NCI-H1417 (cell line): ENCODE measurements at regions not wholly inside any gene's neighbourhood (a gene's known extent, or its start where the extent isn't known, plus 50 kb on each side); places are given as distances from the start of the nearest gene placed in this dataset.

Experiments used
- DNase-seq, 3 experiments: peaks; one replicate each; lab custom pipeline; 2025; lab: John Stamatoyannopoulos, UW

- no peak for DNase-seq
These were observed 152.5 kb upstream of the NAV2 start for GRCh38 chr11:19560156-19560555.

GRCh38 chr11:19559746-19560145 lies 152.9 kb upstream of the NAV2 start:
- DNase-seq = no peak

GRCh38 chr11:19558189-19558986 lies 154.2 kb upstream of the NAV2 start:
- DNase-seq = peak; percentile 21 to 57 (median 52)

- peak; percentile 40 to 90 (median 79) for DNase-seq
These were observed 154.9 kb upstream of the NAV2 start for GRCh38 chr11:19557720-19558140.

- no peak for DNase-seq
These were observed 155.5 kb upstream of the NAV2 start for GRCh38 chr11:19557185-19557584.

- DNase-seq = no peak
These were observed 157.4 kb upstream of the NAV2 start for GRCh38 chr11:19555266-19555665.

- peak; percentile 50 to 91 (median 84) for DNase-seq
These were observed 158.8 kb upstream of the NAV2 start for GRCh38 chr11:19553683-19554333.

- DNase-seq = no peak
These were observed 159.9 kb upstream of the NAV2 start for GRCh38 chr11:19552656-19553260.

GRCh38 chr11:19552161-19552560 lies 160.5 kb upstream of the NAV2 start:
- DNase-seq = no peak

- no peak for DNase-seq
These were observed 161.2 kb upstream of the NAV2 start for GRCh38 chr11:19551457-19551856.

GRCh38 chr11:19547044-19547443 lies 165.6 kb upstream of the NAV2 start:
- DNase-seq = no peak

GRCh38 chr11:19546325-19546724 lies 166.3 kb upstream of the NAV2 start:
- peak in 2 of 3 experiments; percentile 43 to 72 for DNase-seq

GRCh38 chr11:19541521-19542049 lies 171.1 kb upstream of the NAV2 start:
- no peak for DNase-seq

- DNase-seq = no peak
These were observed 172.8 kb upstream of the NAV2 start for GRCh38 chr11:19539861-19540260.

- no peak for DNase-seq
These were observed 174.7 kb upstream of the NAV2 start for GRCh38 chr11:19537803-19538453.

- peak in 1 of 3 experiments; percentile 60 for DNase-seq
These were observed 176.5 kb upstream of the NAV2 start for GRCh38 chr11:19536131-19536530.

GRCh38 chr11:19530505-19530904 lies 182.1 kb upstream of the NAV2 start:
- DNase-seq = no peak

GRCh38 chr11:19526119-19526518 lies 186.5 kb upstream of the NAV2 start:
- no peak for DNase-seq

GRCh38 chr11:19525714-19526113 lies 186.9 kb upstream of the NAV2 start:
- no peak for DNase-seq

- no peak for DNase-seq
These were observed 187.4 kb upstream of the NAV2 start for GRCh38 chr11:19525276-19525675.

- DNase-seq = no peak
These were observed 188.4 kb upstream of the NAV2 start for GRCh38 chr11:19524171-19524671.

GRCh38 chr11:19520681-19521080 lies 192.0 kb upstream of the NAV2 start:
- no peak for DNase-seq
